ENCODE measurements at regions not wholly inside any gene's neighbourhood (a gene's known extent, or its start where the extent isn't known, plus 50 kb on each side); places are given as distances from the start of the nearest gene placed in this dataset.

DNA sequence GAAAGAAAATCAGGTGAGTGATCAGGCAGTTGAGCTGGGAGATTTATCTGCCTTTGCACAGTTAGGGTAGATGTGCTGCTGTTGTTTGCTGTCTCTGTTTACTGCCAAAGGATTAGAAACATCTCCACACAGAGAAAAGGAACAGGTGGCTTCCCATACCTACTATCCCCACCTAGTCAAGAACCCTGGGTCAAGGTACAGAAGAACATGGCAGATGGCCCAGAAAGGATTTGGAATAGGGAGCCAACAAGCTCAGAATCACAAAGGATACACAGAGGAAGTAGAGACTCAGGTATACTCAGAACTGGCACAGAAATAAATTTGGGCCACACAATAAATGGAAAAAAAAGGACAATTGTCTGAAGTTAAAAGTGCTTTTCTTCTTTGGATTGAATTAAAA lies 64.3 kb downstream of the TIGD2 start:
- H3F3A ChIP-seq (replicated peaks; ENCODE audit: low read depth) = no peaks in the 10 kb centered on the region
- peak overlapping the region; percentile 40; the same call in 1 of the 2 replicates for H2AFZ ChIP-seq
- TF ChIP-seq CREB1 (CRISPR knock-in tag; IDR thresholded peaks at IDR 0.05; ENCODE audit: low read depth) (no peak), STAT1 (IDR thresholded peaks at IDR 0.05; ENCODE audit: unreplicated experiment) (no peak), ZNF114 (CRISPR knock-in tag; IDR thresholded peaks at IDR 0.05) (no peak), ZNF331 (CRISPR knock-in tag; IDR thresholded peaks at IDR 0.05; ENCODE audit: low read depth) (no peak), EZH2phosphoT487 (IDR thresholded peaks at IDR 0.05; ENCODE audit: unreplicated experiment) (no peak), ETS1 (IDR thresholded peaks at IDR 0.05) (no peak), REST (IDR thresholded peaks at IDR 0.05; ENCODE audit: unreplicated experiment) (no peak), NANOG (IDR thresholded peaks at IDR 0.05; ENCODE audit: borderline replicate concordance) (no peak), EZH2 (IDR thresholded peaks at IDR 0.05; ENCODE audit: low read depth, unreplicated experiment) (no peak), ZNF462 (CRISPR knock-in tag; IDR thresholded peaks at IDR 0.05) (no peak), POLR2AphosphoS5 (IDR thresholded peaks at IDR 0.05; ENCODE audit: low read depth) (no peak), JUNB (IDR thresholded peaks at IDR 0.05; ENCODE audit: unreplicated experiment) (no peak)
- TF ChIP-seq, protein P1, sequence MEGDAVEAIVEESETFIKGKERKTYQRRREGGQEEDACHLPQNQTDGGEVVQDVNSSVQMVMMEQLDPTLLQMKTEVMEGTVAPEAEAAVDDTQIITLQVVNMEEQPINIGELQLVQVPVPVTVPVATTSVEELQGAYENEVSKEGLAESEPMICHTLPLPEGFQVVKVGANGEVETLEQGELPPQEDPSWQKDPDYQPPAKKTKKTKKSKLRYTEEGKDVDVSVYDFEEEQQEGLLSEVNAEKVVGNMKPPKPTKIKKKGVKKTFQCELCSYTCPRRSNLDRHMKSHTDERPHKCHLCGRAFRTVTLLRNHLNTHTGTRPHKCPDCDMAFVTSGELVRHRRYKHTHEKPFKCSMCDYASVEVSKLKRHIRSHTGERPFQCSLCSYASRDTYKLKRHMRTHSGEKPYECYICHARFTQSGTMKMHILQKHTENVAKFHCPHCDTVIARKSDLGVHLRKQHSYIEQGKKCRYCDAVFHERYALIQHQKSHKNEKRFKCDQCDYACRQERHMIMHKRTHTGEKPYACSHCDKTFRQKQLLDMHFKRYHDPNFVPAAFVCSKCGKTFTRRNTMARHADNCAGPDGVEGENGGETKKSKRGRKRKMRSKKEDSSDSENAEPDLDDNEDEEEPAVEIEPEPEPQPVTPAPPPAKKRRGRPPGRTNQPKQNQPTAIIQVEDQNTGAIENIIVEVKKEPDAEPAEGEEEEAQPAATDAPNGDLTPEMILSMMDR (conservative IDR thresholded peaks at IDR 0.05; ENCODE audit: low read depth in 2 of 2) = no peak
- Mint-ChIP-seq H3K9me3 (no peaks in the 10 kb centered on the region), H3K36me3 (ENCODE audit: low read depth) (no peaks in the 10 kb centered on the region), H3K27ac (no peak overlapping the region), H3K27me3 (ENCODE audit: insufficient read depth, low read depth, poor library complexity) (peaks cover 3% of the 10 kb centered on the region), H3K4me3 (no peak overlapping the region), H3K4me1 (peaks cover 4% of the 10 kb centered on the region; the same call in 1 of the 3 replicates)
- no peak overlapping the region for H3K4me3 ChIP-seq
- H3K9me2 ChIP-seq (ENCODE audit: insufficient read depth) = no peaks in the 10 kb centered on the region
- H3K4me2 ChIP-seq = no peak overlapping the region
- no peaks in the 10 kb centered on the region for H3K36me3 ChIP-seq (ENCODE audit: insufficient read depth)
- no peaks in the 10 kb centered on the region for H3K27me3 ChIP-seq (ENCODE audit: insufficient read depth)
- H3K4me1 ChIP-seq (ENCODE audit: insufficient read depth) = no peaks in the 10 kb centered on the region; the same call in 1 of the 2 replicates
- H4K20me1 ChIP-seq (replicated peaks; ENCODE audit: insufficient read depth) = no peaks in the 10 kb centered on the region
- H3K79me2 ChIP-seq (replicated peaks; ENCODE audit: insufficient read depth) = no peaks in the 10 kb centered on the region
- ATAC-seq (no peak), DNase-seq (ENCODE audit: low spot score) (no peak)
- no peak overlapping the region for H3K27ac ChIP-seq (ENCODE audit: low read depth)

Measured in GM23338 (cell line).